ENCODE measurements at regions not wholly inside any gene's neighbourhood (a gene's known extent, or its start where the extent isn't known, plus 50 kb on each side); places are given as distances from the start of the nearest gene placed in this dataset.

GRCh38 chr2:123696799-123697410 is 328.2 kb upstream of the CNTNAP5 start:
- TF ChIP-seq CTCF (IDR thresholded peaks at IDR 0.05), result no peak
- TF ChIP-seq POLR2A (IDR thresholded peaks at IDR 0.05), result no peak

All from esophagus squamous epithelium (tissue), 4 donors.